Astrocyte of the spinal cord (primary cell): ENCODE measurements at regions not wholly inside any gene's neighbourhood (a gene's known extent, or its start where the extent isn't known, plus 50 kb on each side); places are given as distances from the start of the nearest gene placed in this dataset.

Source experiments
- DNase-seq: peaks from one replicate; pipeline ENCODE4 v3.0.0; 2011; ENCODE audit warnings: low read depth, low spot score
- H3K4me3 ChIP-seq: 2 replicates; pipeline ENCODE4 v1.5.1; 2011; ENCODE audit warnings: low read depth, mild to moderate bottlenecking, low read length, moderate library complexity
- in situ Hi-C: cut with HindIII; loops from 2 replicates; pipeline ENCODE4 v1.10.0; 2017; ENCODE audit warnings: low sequenced_read_pairs
- TF ChIP-seq, protein P1 (sequence below): IDR thresholded peaks from 2 replicates; pipeline ENCODE4 v1.5.1; 2012; ENCODE audit warnings: low read depth, mild to moderate bottlenecking, low read length, inconsistent platforms

DNA sequence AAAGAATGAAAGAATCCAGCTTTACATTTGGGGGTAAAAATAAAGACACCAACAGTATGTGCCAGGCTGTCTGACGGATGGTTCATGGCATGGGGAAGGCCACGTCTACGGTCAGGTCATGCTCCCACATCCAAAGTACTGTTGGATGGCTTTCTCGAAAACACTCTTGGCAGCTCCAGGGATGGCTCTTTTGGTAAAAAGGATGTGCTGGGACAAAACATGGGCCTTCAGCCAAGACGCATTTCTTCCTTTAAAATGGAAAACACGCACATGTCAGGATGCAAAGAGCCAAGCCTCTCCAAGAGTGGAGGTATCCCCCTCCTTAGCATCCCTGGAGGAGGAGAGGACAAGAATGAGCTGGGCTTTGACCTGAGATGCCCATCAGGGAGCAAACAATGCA is 376.5 kb upstream of the KLHL29 start:
- TF ChIP-seq, protein P1, sequence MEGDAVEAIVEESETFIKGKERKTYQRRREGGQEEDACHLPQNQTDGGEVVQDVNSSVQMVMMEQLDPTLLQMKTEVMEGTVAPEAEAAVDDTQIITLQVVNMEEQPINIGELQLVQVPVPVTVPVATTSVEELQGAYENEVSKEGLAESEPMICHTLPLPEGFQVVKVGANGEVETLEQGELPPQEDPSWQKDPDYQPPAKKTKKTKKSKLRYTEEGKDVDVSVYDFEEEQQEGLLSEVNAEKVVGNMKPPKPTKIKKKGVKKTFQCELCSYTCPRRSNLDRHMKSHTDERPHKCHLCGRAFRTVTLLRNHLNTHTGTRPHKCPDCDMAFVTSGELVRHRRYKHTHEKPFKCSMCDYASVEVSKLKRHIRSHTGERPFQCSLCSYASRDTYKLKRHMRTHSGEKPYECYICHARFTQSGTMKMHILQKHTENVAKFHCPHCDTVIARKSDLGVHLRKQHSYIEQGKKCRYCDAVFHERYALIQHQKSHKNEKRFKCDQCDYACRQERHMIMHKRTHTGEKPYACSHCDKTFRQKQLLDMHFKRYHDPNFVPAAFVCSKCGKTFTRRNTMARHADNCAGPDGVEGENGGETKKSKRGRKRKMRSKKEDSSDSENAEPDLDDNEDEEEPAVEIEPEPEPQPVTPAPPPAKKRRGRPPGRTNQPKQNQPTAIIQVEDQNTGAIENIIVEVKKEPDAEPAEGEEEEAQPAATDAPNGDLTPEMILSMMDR, result no peak
- H3K4me3 ChIP-seq, result no peak overlapping the region
- DNase-seq, result no peak
- in situ Hi-C loops, result no loop called here

DNA sequence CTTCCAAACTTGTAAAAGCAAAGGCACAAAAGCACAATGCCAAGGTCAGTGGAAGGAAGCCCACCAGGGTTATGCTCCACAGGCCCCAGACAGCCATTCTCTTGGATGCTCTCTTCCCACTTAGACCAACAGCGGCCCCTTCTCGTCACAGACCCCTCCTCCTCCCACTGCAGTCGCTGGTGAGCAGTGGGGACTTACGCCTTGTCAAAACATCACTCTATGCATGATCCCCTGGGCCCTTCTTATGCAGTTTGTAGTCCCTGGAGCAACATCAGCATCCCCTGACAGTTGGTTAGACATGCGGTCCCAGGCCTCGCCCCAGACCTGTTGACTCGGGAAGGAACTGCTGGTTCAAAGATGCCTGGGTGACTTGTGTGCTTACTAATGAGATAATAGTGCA is 376.0 kb upstream of the KLHL29 start:
- in situ Hi-C loops, result no loop called here
- no peak for DNase-seq
- no peak overlapping the region for H3K4me3 ChIP-seq
- TF ChIP-seq, protein P1, result no peak

DNA sequence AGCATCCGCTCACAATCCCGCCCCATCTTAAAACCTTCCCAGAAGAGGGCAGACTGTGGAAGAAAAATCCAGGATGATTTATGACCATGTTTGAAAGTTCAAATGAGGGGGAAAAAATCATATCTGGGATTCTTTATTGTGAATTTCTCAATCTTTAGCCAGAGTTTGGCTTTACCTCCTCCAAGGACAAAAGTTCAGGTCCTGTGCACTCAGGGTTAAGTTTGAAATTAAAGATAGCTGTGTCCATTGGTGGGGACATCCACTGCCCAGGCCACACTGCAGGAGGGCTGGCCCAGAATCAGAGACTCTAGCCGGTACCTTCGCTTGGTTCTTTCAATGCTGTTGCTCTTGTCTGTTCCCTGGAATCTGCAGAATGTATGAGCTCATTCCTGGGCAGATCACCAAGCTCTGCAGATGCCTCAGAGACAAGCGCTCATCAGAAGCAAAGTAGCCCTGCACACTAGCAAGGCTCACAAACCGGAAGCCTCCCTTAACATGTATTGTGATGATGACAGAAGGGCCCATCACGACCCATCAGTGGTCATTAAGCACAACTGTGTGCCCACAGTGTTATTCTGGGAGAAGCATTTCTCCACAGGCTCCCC is 375.3 kb upstream of the KLHL29 start:
- in situ Hi-C loops, result no loop called here
- no peak overlapping the region for H3K4me3 ChIP-seq
- TF ChIP-seq, protein P1, result no peak
- DNase-seq, result peak; percentile 1

DNA sequence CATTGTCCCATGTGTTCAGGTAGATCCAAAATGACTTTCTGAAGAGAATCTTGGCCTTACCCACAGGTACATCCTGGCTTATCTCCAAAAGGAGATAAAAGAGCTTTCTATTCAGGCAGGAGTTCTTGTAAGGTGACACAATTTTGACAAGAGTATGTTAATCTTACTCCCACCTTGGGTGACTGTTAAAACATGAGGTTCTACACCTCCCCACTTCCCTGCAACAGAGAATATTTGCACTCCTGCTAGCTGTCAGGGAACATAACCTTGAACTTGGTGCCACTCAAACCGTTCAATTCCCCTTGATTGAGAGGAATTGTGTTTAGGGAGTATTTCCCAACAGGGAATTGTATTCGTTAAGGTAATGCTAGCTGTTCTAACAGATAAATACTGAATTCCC is 372.5 kb upstream of the KLHL29 start:
- TF ChIP-seq, protein P1, result no peak
- in situ Hi-C loops, result no loop called here
- H3K4me3 ChIP-seq, result no peak overlapping the region
- no peak for DNase-seq

DNA sequence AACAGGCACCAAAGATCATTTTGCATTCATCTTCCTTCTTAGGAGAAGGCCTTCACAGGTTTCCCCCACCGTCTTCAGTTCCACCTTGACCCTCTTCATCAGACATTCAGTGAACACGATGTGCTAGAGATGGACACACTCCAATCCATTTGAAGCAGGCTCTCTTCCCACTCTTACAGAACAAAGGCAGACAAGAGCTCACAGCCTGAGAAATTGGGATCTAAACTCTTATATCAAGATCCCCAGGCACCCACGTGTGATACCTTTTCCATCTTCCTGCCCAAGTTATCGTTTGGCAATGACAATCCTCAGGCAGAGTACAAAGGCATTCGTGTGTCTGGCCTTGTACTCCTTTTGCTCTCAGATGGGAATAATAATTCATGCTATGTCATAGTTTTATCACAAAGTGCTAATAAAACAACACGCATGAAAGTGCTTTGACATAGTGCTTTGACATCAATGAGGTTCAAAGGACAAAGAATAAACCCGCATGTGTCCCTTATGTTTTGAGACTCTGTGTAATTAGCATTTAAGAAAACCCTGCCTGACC is 369.3 kb upstream of the KLHL29 start:
- in situ Hi-C loops, result no loop called here
- DNase-seq, result no peak
- H3K4me3 ChIP-seq, result no peak overlapping the region
- TF ChIP-seq, protein P1, result no peak

DNA sequence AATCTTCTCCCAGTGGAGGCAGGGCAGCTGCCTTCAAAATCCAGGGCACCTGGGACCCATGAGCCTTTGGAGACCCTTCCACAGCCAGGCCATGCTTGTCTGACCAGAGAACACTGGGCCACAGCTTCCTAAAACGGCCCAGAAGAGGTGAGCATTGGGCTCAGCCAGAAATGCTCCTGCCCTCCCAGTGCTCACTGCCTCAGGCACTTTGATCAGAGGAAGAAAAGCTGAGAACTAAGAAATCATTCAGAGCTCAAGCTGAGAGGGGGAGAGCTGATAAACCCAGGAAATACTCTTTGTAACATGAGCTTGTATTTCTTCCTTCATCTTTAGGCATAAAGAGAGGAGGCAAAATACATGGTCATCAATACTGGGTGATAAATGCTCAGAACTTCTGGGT is 365.5 kb upstream of the KLHL29 start:
- H3K4me3 ChIP-seq, result no peak overlapping the region
- TF ChIP-seq, protein P1, result no peak
- DNase-seq, result no peak
- in situ Hi-C loops, result no loop called here
